Suprapubic skin (tissue), 3 donors: ENCODE measurements at regions not wholly inside any gene's neighbourhood (a gene's known extent, or its start where the extent isn't known, plus 50 kb on each side); places are given as distances from the start of the nearest gene placed in this dataset.

Experiments
- POLR2A ChIP-seq, 2 donors: fragments of 450-650 bp; IDR thresholded peaks; one replicate each; pipeline ENCODE4 v1.6.1; 2017; ENCODE audit warnings: antibody characterized with exemption in 2 of 2, mild to moderate bottlenecking in 2 of 2, moderate library complexity in 2 of 2
- TF ChIP-seq, protein P1 (sequence below), 2 donors: fragments of 200-600 bp in 1 of 2; fragments of 450-650 bp in 1 of 2; sonication (generic) in 1 of 2; IDR thresholded peaks; one replicate each; pipeline ENCODE4 v1.5.1; 2016 to 2019; ENCODE audit warnings: antibody characterized with exemption in 2 of 2, mild to moderate bottlenecking in 1 of 2, moderate library complexity in 1 of 2

DNA sequence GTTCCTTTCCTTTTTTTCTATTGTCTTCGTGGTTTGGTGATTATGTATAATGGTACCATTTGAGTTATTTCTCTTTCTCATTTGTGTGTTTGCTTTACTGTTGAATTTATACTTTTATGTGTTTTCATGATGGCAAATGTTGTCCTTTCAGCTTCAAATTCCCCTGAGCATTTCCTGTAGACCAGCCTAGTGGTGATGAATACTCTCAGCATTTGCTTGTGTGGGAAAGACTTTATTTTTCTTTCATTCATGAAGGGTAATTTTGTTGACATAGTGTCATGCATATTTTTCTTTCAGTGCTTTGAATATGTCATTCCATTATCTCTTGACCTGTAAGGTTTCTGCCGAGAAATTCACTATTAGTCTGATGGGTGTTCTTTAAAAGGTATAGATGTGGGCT is 166.6 kb upstream of the GORAB start:
- TF ChIP-seq, protein P1, sequence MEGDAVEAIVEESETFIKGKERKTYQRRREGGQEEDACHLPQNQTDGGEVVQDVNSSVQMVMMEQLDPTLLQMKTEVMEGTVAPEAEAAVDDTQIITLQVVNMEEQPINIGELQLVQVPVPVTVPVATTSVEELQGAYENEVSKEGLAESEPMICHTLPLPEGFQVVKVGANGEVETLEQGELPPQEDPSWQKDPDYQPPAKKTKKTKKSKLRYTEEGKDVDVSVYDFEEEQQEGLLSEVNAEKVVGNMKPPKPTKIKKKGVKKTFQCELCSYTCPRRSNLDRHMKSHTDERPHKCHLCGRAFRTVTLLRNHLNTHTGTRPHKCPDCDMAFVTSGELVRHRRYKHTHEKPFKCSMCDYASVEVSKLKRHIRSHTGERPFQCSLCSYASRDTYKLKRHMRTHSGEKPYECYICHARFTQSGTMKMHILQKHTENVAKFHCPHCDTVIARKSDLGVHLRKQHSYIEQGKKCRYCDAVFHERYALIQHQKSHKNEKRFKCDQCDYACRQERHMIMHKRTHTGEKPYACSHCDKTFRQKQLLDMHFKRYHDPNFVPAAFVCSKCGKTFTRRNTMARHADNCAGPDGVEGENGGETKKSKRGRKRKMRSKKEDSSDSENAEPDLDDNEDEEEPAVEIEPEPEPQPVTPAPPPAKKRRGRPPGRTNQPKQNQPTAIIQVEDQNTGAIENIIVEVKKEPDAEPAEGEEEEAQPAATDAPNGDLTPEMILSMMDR (IDR thresholded peaks at IDR 0.05), result no peak
- no peak for TF ChIP-seq POLR2A (IDR thresholded peaks at IDR 0.05)
